Smooth muscle cell (in vitro differentiated cells): ENCODE measurements at regions not wholly inside any gene's neighbourhood (a gene's known extent, or its start where the extent isn't known, plus 50 kb on each side); places are given as distances from the start of the nearest gene placed in this dataset.
A peak's percentile ranks its signal among the peaks of the same experiment; 100 is the strongest.

Experiments used
- DNase-seq: peaks from one replicate; lab custom pipeline; 2025; ENCODE audit not compliant: unreplicated experiment; lab: John Stamatoyannopoulos, UW
- H2AFZ ChIP-seq: fragments of 200-600 bp; sonication (generic); 2 replicates; pipeline ENCODE4 v1.6.0; 2016; ENCODE audit warnings: antibody characterized with exemption, low read depth, mild to moderate bottlenecking
- H3F3A ChIP-seq: fragments of 200-600 bp; sonication (generic); 2 replicates; pipeline ENCODE4 v1.6.0; 2017; ENCODE audit warnings: antibody characterized with exemption, low read depth
- H3K27ac ChIP-seq: fragments of 200-600 bp; sonication (generic); 2 replicates; pipeline ENCODE4 v1.5.1; 2016; ENCODE audit warnings: low read depth, mild to moderate bottlenecking
- H3K27me3 ChIP-seq: fragments of 200-600 bp; sonication (generic); 2 replicates; pipeline ENCODE4 v1.6.1; 2016; ENCODE audit warnings: low read depth, mild to moderate bottlenecking
- H3K36me3 ChIP-seq: fragments of 200-600 bp; sonication (generic); 2 replicates; pipeline ENCODE4 v1.5.1; 2016; ENCODE audit warnings: low read depth
- H3K4me1 ChIP-seq: fragments of 200-600 bp; sonication (generic); 2 replicates; pipeline ENCODE4 v1.5.1; 2016; ENCODE audit warnings: low read depth
- H3K4me2 ChIP-seq: fragments of 200-600 bp; sonication (generic); 2 replicates; pipeline ENCODE4 v1.6.0; 2016; ENCODE audit warnings: mild to moderate bottlenecking
- H3K4me3 ChIP-seq: fragments of 200-600 bp; sonication (generic); 2 replicates; pipeline ENCODE4 v1.5.1; 2016; ENCODE audit warnings: mild to moderate bottlenecking
- H3K79me2 ChIP-seq: fragments of 200-600 bp; sonication (generic); 2 replicates; pipeline ENCODE4 v1.6.0; 2016; ENCODE audit warnings: low read depth, mild to moderate bottlenecking
- H3K9ac ChIP-seq: fragments of 200-600 bp; sonication (generic); 2 replicates; pipeline ENCODE4 v1.6.0; 2016; ENCODE audit warnings: low read depth
- H3K9me3 ChIP-seq: fragments of 200-600 bp; sonication (generic); replicated peaks from 2 replicates; pipeline ENCODE4 v1.5.1; 2016; ENCODE audit warnings: low read depth
- H4K20me1 ChIP-seq: fragments of 200-600 bp; sonication (generic); 2 replicates; pipeline ENCODE4 v1.6.0; 2016; ENCODE audit warnings: low read depth
- WGBS: methylation state at CpG from one replicate; pipeline ENCODE4 v1.1.7; 2016; ENCODE audit warnings: low lambda C conversion rate; 5-methylcytosine and 5-hydroxymethylcytosine counted together
- TF ChIP-seq, protein P1 (sequence below): fragments of 200-600 bp; sonication (generic); IDR thresholded peaks from 2 replicates; pipeline ENCODE4 v1.5.1; 2017; ENCODE audit warnings: borderline replicate concordance, mild to moderate bottlenecking, antibody characterized with exemption; ENCODE audit not compliant: insufficient read depth, poor library complexity, severe bottlenecking

DNA sequence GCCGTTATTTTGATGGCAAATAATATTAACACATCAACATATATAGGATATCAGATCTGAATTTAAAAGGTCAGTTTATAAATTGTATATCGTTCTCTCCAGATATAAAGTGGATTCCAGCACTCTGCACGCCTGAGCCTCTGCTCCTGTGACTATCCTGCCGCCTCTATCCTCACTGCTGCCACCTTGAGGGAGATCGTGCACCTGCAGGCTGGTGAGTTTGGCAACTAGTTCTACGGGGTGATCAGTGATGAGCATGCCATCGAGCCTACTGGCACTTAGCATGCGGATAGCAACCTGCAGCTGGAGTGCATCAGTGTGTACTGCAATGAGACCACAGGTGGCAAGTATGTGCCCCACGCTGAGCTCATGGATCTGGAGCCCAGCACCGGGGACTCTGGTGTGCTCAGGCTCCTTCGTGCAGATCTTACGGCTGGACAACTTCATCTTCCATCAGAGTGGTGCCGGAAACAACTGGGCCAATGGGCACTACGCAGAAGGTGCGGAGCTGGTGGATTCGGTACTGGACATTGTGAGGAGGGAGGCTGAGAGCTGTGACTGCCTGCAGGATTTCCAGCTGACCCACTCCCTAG is 84.9 kb downstream of the FBXO5 start:
- DNase-seq: peak; percentile 18
- Histone ChIP-seq H3K9me3 (no peaks in the 10 kb centered on the region), H3K4me2 (no peak overlapping the region), H3K79me2 (no peaks in the 10 kb centered on the region), H3F3A (no peaks in the 10 kb centered on the region), H2AFZ (no peak overlapping the region), H3K36me3 (no peaks in the 10 kb centered on the region), H3K27ac (no peak overlapping the region), H3K4me1 (no peaks in the 10 kb centered on the region), H3K9ac (no peak overlapping the region), H4K20me1 (no peaks in the 10 kb centered on the region), H3K27me3 (no peaks in the 10 kb centered on the region), H3K4me3 (no peak overlapping the region)
- 50% methylated on average over 16 of the region's 16 CpGs for WGBS
- TF ChIP-seq, protein P1, sequence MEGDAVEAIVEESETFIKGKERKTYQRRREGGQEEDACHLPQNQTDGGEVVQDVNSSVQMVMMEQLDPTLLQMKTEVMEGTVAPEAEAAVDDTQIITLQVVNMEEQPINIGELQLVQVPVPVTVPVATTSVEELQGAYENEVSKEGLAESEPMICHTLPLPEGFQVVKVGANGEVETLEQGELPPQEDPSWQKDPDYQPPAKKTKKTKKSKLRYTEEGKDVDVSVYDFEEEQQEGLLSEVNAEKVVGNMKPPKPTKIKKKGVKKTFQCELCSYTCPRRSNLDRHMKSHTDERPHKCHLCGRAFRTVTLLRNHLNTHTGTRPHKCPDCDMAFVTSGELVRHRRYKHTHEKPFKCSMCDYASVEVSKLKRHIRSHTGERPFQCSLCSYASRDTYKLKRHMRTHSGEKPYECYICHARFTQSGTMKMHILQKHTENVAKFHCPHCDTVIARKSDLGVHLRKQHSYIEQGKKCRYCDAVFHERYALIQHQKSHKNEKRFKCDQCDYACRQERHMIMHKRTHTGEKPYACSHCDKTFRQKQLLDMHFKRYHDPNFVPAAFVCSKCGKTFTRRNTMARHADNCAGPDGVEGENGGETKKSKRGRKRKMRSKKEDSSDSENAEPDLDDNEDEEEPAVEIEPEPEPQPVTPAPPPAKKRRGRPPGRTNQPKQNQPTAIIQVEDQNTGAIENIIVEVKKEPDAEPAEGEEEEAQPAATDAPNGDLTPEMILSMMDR: peak; percentile 82

DNA sequence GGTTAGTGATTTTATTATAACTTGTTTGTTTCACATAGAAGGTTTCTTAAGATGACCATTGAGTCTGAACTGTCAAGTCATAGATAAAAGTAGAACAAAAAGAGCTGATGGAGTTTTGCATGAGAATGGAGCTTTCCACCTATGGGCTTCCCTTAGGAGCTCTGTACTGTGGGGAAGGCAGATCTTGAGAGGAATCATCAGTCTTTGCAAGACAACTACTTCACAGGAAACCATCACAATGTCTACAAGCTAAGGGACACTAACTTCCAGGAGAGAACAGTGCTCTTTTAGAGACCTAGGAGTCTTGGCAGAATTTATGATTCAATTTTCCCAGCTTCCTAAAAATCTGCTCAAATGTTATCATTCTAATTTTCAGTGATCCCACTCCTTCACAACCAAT is 78.2 kb downstream of the FBXO5 start:
- H3K4me1 ChIP-seq: no peaks in the 10 kb centered on the region
- H3K9me3 ChIP-seq: no peaks in the 10 kb centered on the region
- no peak overlapping the region for H3K4me3 ChIP-seq
- H3K9ac ChIP-seq: no peak overlapping the region
- DNase-seq: no peak
- no peaks in the 10 kb centered on the region for H3K36me3 ChIP-seq
- no peak overlapping the region for H2AFZ ChIP-seq
- H3K79me2 ChIP-seq: no peaks in the 10 kb centered on the region
- H4K20me1 ChIP-seq: no peaks in the 10 kb centered on the region
- H3K27me3 ChIP-seq: no peaks in the 10 kb centered on the region
- no peaks in the 10 kb centered on the region for H3F3A ChIP-seq
- no peak overlapping the region for H3K4me2 ChIP-seq
- TF ChIP-seq, protein P1: no peak
- H3K27ac ChIP-seq: no peak overlapping the region

- Histone ChIP-seq H3K36me3 (no peaks in the 10 kb centered on the region), H3F3A (no peaks in the 10 kb centered on the region), H3K27me3 (no peaks in the 10 kb centered on the region), H3K4me3 (no peak overlapping the region), H3K27ac (no peak overlapping the region), H3K9me3 (no peaks in the 10 kb centered on the region), H3K4me2 (no peak overlapping the region), H2AFZ (no peak overlapping the region), H4K20me1 (no peaks in the 10 kb centered on the region), H3K9ac (no peak overlapping the region), H3K79me2 (no peaks in the 10 kb centered on the region), H3K4me1 (no peaks in the 10 kb centered on the region)
- TF ChIP-seq, protein P1: no peak
- 82% methylated on average over 2 of the region's 2 CpGs for WGBS
- DNase-seq: no peak
Observed at GRCh38 chr6:152905551-152906299, 77.1 kb downstream of the FBXO5 start.

DNA sequence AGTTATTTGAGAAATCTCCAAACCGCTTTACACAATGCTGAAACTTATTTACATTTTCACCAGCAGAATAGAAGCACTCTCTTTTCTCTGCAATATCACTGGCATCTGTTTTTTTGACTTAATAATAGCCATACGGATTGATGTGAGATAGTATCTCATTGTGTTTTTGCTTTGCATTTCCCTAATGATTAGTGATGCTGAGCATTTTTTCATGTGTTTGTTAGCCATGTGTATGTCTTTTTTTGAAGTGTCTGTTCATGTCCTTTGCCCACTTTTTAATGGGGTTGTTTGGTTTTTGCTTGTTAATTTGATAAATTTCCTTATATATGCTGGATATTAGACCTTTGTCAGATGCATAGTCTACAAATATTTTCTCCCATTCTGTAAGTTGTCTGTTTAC is 73.6 kb downstream of the FBXO5 start:
- no peak overlapping the region for H3K4me2 ChIP-seq
- H3F3A ChIP-seq: no peaks in the 10 kb centered on the region
- no peak for DNase-seq
- no peaks in the 10 kb centered on the region for H4K20me1 ChIP-seq
- H3K4me3 ChIP-seq: no peak overlapping the region
- 77% methylated on average over 2 of the region's 2 CpGs for whole genome bisulfite sequencing
- no peak overlapping the region for H2AFZ ChIP-seq
- H3K9ac ChIP-seq: no peak overlapping the region
- no peaks in the 10 kb centered on the region for H3K36me3 ChIP-seq
- no peaks in the 10 kb centered on the region for H3K9me3 ChIP-seq
- H3K4me1 ChIP-seq: no peaks in the 10 kb centered on the region
- no peak overlapping the region for H3K27ac ChIP-seq
- H3K79me2 ChIP-seq: no peaks in the 10 kb centered on the region
- H3K27me3 ChIP-seq: no peaks in the 10 kb centered on the region
- TF ChIP-seq, protein P1: no peak
